IMR-90 (cell line): ENCODE measurements at regions not wholly inside any gene's neighbourhood (a gene's known extent, or its start where the extent isn't known, plus 50 kb on each side); places are given as distances from the start of the nearest gene placed in this dataset.

Experiments used
- ATAC-seq: fragments of 200-7000 bp; cut with Tn5 transposase; 2 replicates; pipeline ENCODE4 v1.9.1; 2020; ENCODE audit warnings: low read depth, mild to moderate bottlenecking, moderate library complexity
- BruUV-seq: library from RNA; stranded (reverse); fragments of 400-500 nt; replicated peaks from 2 replicates; lab custom pipeline; 2021; lab: Mats Ljungman, UMichigan
- CTCF ChIA-PET: fragments of 300-600 bp; formaldehyde crosslinking; extraction: SDS; loops from one replicate; lab custom pipeline; 2021; ENCODE audit warnings: antibody characterized with exemption; lab: Yijun Ruan, JAX
- POLR2A ChIA-PET: fragments of 300-600 bp; sonication (Branson Sonifier 250); formaldehyde crosslinking; loops from one replicate; lab custom pipeline; 2022; ENCODE audit warnings: antibody characterized with exemption; ENCODE audit not compliant: unreplicated experiment; lab: Charles Lee
- DNase-seq: peaks from one replicate; pipeline ENCODE4 v3.0.0; 2013
- H2AFZ ChIP-seq: replicated peaks from 2 replicates; pipeline ENCODE3; 2013; ENCODE audit warnings: low read length, mild to moderate bottlenecking; ENCODE audit not compliant: poor library complexity
- H2AK5ac ChIP-seq: 2 replicates; pipeline ENCODE4 v1.6.1; 2013; ENCODE audit warnings: low read depth, low read length, inconsistent platforms
- H2AK9ac ChIP-seq: replicated peaks from 2 replicates; pipeline ENCODE3; 2013; ENCODE audit warnings: mild to moderate bottlenecking, low read depth, low read length, moderate library complexity; ENCODE audit not compliant: poor library complexity
- H2BK120ac ChIP-seq: 2 replicates; pipeline ENCODE4 v1.6.1; 2013; ENCODE audit warnings: low read depth, low read length, inconsistent platforms
- H2BK15ac ChIP-seq: 3 replicates; pipeline ENCODE4 v1.6.1; 2013; ENCODE audit warnings: low read depth, low read length, inconsistent platforms
- H2BK20ac ChIP-seq: 2 replicates; pipeline ENCODE4 v1.6.1; 2013; ENCODE audit warnings: low read depth, mild to moderate bottlenecking, inconsistent platforms, low read length, moderate library complexity
- H2BK5ac ChIP-seq: 2 replicates; pipeline ENCODE4 v1.6.1; 2013; ENCODE audit warnings: mild to moderate bottlenecking, low read depth, low read length, inconsistent platforms; ENCODE audit not compliant: poor library complexity, severe bottlenecking
- H3K14ac ChIP-seq: replicated peaks from 2 replicates; pipeline ENCODE4 v1.6.1; 2013; ENCODE audit warnings: low read depth, low read length, inconsistent platforms
- H3K18ac ChIP-seq: 2 replicates; pipeline ENCODE4 v1.6.1; 2013; ENCODE audit warnings: low read depth, low read length, control low read depth
- H3K23ac ChIP-seq: 2 replicates; pipeline ENCODE4 v1.6.1; 2013; ENCODE audit warnings: low read depth, low read length, inconsistent platforms
- H3K27ac ChIP-seq: 2 replicates; pipeline ENCODE4 v1.5.1; 2013; ENCODE audit warnings: mild to moderate bottlenecking, control low read depth, low read length; ENCODE audit not compliant: insufficient read depth
- H3K27me3 ChIP-seq: 2 replicates; pipeline ENCODE4 v1.6.1; 2013; ENCODE audit warnings: low read length; ENCODE audit not compliant: control insufficient read depth, insufficient read depth
- H3K36me3 ChIP-seq: 2 replicates; pipeline ENCODE4 v1.6.1; 2013; ENCODE audit warnings: low read length, mixed read lengths; ENCODE audit not compliant: control insufficient read depth, insufficient read depth
- H3K4ac ChIP-seq: 2 replicates; pipeline ENCODE4 v1.6.1; 2013; ENCODE audit warnings: low read depth, low read length, inconsistent platforms
- H3K4me1 ChIP-seq: 2 replicates; pipeline ENCODE4 v1.6.1; 2013; ENCODE audit warnings: low read length, mixed read lengths; ENCODE audit not compliant: control insufficient read depth, insufficient read depth
- H3K4me2 ChIP-seq: 2 replicates; pipeline ENCODE4 v1.6.1; 2013; ENCODE audit warnings: low read depth, mild to moderate bottlenecking, control low read depth, low read length, moderate library complexity
- H3K4me3 ChIP-seq: 2 replicates; pipeline ENCODE4 v1.5.1; 2013; ENCODE audit warnings: low read depth, mild to moderate bottlenecking, control low read depth, low read length, moderate library complexity; ENCODE audit not compliant: insufficient read depth
- H3K56ac ChIP-seq: 2 replicates; pipeline ENCODE4 v1.6.1; 2013; ENCODE audit warnings: low read length, inconsistent platforms; ENCODE audit not compliant: insufficient read depth; ENCODE audit errors: extremely low read depth
- H3K79me1 ChIP-seq, 2 experiments: 2 replicates each; pipeline ENCODE4 v1.6.1; 2013; ENCODE audit warnings: low read length in 2 of 2, inconsistent platforms in 1 of 2, low read depth in 1 of 2
- H3K9ac ChIP-seq: 2 replicates; pipeline ENCODE4 v1.6.1; 2013; ENCODE audit warnings: low read depth, low read length, control low read depth
- H3K9me1 ChIP-seq: 2 replicates; pipeline ENCODE4 v1.6.1; 2013; ENCODE audit warnings: low read length, inconsistent platforms; ENCODE audit not compliant: insufficient read depth
- H3K9me3 ChIP-seq: 2 replicates; pipeline ENCODE4 v1.6.1; 2013; ENCODE audit warnings: low read length; ENCODE audit not compliant: control insufficient read depth, insufficient read depth
- H4K20me1 ChIP-seq: 2 replicates; pipeline ENCODE4 v1.6.1; 2013; ENCODE audit warnings: low read length, inconsistent platforms; ENCODE audit not compliant: insufficient read depth
- H4K5ac ChIP-seq: 2 replicates; pipeline ENCODE4 v1.6.1; 2013; ENCODE audit warnings: mild to moderate bottlenecking, low read depth, low read length, control low read depth
- H4K8ac ChIP-seq, 2 experiments: 2 replicates each; pipeline ENCODE4 v1.6.1; 2013; ENCODE audit warnings: low read depth in 2 of 2, low read length in 2 of 2, control low read depth in 1 of 2, inconsistent platforms in 1 of 2
- H4K91ac ChIP-seq: 2 replicates; pipeline ENCODE4 v1.6.1; 2013; ENCODE audit warnings: low read depth, low read length, inconsistent platforms; ENCODE audit not compliant: insufficient read depth
- BHLHE40 ChIP-seq: fragments of 150-350 bp; IDR thresholded peaks from 2 replicates; pipeline ENCODE4 v1.6.1; 2016; ENCODE audit warnings: mild to moderate bottlenecking, low read depth, low read length
- CEBPB ChIP-seq: IDR thresholded peaks from 2 replicates; pipeline ENCODE4 v1.6.1; 2012; ENCODE audit warnings: low read depth, low read length, improper control_type of control experiment
- CHD1 ChIP-seq: IDR thresholded peaks from 2 replicates; pipeline ENCODE4 v1.6.1; 2012; ENCODE audit warnings: low read depth, low read length, improper control_type of control experiment
- ELK1 ChIP-seq: fragments of 150-350 bp; IDR thresholded peaks from 2 replicates; pipeline ENCODE4 v1.6.1; 2016; ENCODE audit warnings: low read depth, mild to moderate bottlenecking, low read length, moderate library complexity, borderline replicate concordance
- FOS ChIP-seq: fragments of 150-350 bp; IDR thresholded peaks from 2 replicates; pipeline ENCODE4 v1.6.1; 2016; ENCODE audit warnings: low read depth, low read length
- MAFK ChIP-seq: IDR thresholded peaks from 2 replicates; pipeline ENCODE4 v1.6.1; 2012; ENCODE audit warnings: low read depth, low read length, improper control_type of control experiment
- MAZ ChIP-seq: IDR thresholded peaks from 2 replicates; pipeline ENCODE4 v1.6.1; 2012; ENCODE audit warnings: low read depth, mild to moderate bottlenecking, low read length, improper control_type of control experiment, moderate library complexity, borderline replicate concordance
- MXI1 ChIP-seq: IDR thresholded peaks from 2 replicates; pipeline ENCODE4 v1.6.1; 2012; ENCODE audit warnings: low read depth, mild to moderate bottlenecking, low read length, moderate library complexity, borderline replicate concordance
- NFE2L2 ChIP-seq: fragments of 150-350 bp; IDR thresholded peaks from 2 replicates; pipeline ENCODE4 v1.6.1; 2016; ENCODE audit warnings: low read depth, mild to moderate bottlenecking, low read length
- POLR2A ChIP-seq: IDR thresholded peaks from 2 replicates; pipeline ENCODE4 v1.6.1; 2012; ENCODE audit warnings: mild to moderate bottlenecking, low read depth, low read length
- RAD21 ChIP-seq: IDR thresholded peaks from 2 replicates; pipeline ENCODE4 v1.6.1; 2012; ENCODE audit warnings: low read length, improper control_type of control experiment
- RCOR1 ChIP-seq: IDR thresholded peaks from 2 replicates; pipeline ENCODE4 v1.6.1; 2012; ENCODE audit warnings: mild to moderate bottlenecking, low read length, improper control_type of control experiment; ENCODE audit not compliant: insufficient replicate concordance
- RFX5 ChIP-seq: IDR thresholded peaks from 2 replicates; pipeline ENCODE4 v1.8.0; 2012; ENCODE audit warnings: low read depth, mild to moderate bottlenecking, low read length, moderate library complexity
- SMC3 ChIP-seq: fragments of 150-350 bp; IDR thresholded peaks from 2 replicates; pipeline ENCODE4 v1.6.1; 2016; ENCODE audit warnings: low read depth, mild to moderate bottlenecking, antibody characterized with exemption, low read length, moderate library complexity
- WGBS, 2 experiments: methylation state at CpG; one replicate each; pipeline versions ENCODE4 v1.1.5 to v1.1.7; 2013; ENCODE audit warnings: missing lambda C conversion rate in 2 of 2; ENCODE audit not compliant: insufficient read length in 1 of 2; ENCODE audit errors: extremely low coverage in 2 of 2; 5-methylcytosine and 5-hydroxymethylcytosine counted together
- dilution Hi-C: fragments of 300-500 bp; cut with HindIII; formaldehyde crosslinking; loops from one replicate; pipeline ENCODE4 v1.14.3; 2018; ENCODE audit warnings: low sequenced_read_pairs; ENCODE audit not compliant: unreplicated experiment
- in situ Hi-C: fragments of 300-500 bp; cut with MboI; formaldehyde crosslinking; loops from 3 replicates; pipeline ENCODE4 v1.14.3; 2019; ENCODE audit warnings: low sequenced_read_pairs, inconsistent platforms, mixed read lengths
- intact Hi-C: fragments of 100-400 bp; cut with micrococcal nuclease; formaldehyde crosslinking; loops from 2 replicates; pipeline ENCODE4 v1.10.0; 2022
- TF ChIP-seq, protein P1 (sequence below): fragments of 150-350 bp; IDR thresholded peaks from 2 replicates; pipeline ENCODE4 v1.6.1; 2017; ENCODE audit warnings: mild to moderate bottlenecking, antibody characterized with exemption, low read length, low read depth
- TF ChIP-seq, protein P2 (sequence below): conservative IDR thresholded peaks from 2 replicates; pipeline ENCODE4 v1.5.1; 2012; ENCODE audit warnings: mild to moderate bottlenecking, low read depth, low read length, improper control_type of control experiment

DNA sequence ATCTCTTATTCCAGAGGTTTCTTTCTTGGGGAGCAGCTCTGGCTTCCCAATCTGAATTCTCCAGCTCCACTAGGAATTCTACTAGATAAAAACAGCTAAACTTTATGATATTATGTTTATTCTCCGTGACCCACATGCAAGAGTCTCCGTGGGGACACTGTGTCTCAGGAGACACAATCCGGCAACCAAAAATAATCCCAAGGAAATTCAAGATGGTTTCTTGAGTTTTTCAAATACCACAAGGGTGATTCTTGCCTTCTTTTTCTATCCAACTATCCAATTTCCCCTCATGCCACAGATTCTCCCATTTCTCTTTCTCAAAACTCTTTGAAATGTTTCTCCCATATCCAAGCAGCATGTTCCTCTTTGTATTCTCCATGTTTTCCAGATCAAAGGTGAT lies 103.1 kb downstream of the FAS start:
- peaks cover 11% of the 10 kb centered on the region for H3K4me1 ChIP-seq
- no peak overlapping the region for H3K27ac ChIP-seq
- H3K4me3 ChIP-seq: no peak overlapping the region
- peak overlapping the region; percentile 23; the same call in 1 of the 2 replicates for H4K5ac ChIP-seq
- no peak overlapping the region for H2AK9ac ChIP-seq
- no peaks in the 10 kb centered on the region for H3K79me1 ChIP-seq
- no peak overlapping the region for H3K23ac ChIP-seq
- H2BK5ac ChIP-seq: no peak overlapping the region
- no peak for ATAC-seq
- POLR2A ChIA-PET: no interaction called here
- peaks cover 11% of the 10 kb centered on the region for H3K9me1 ChIP-seq
- WGBS, 2 experiments: no CpG with 5 or more reads among the region's 3 CpGs
- in situ Hi-C loops: no loop called here
- H2AFZ ChIP-seq: no peak overlapping the region
- CTCF ChIA-PET: no interaction called here
- H4K20me1 ChIP-seq: no peaks in the 10 kb centered on the region
- H3K9me3 ChIP-seq: no peaks in the 10 kb centered on the region
- no peak overlapping the region for H3K14ac ChIP-seq
- H3K4me2 ChIP-seq: no peak overlapping the region
- H3K36me3 ChIP-seq: no peaks in the 10 kb centered on the region
- no peak for DNase-seq
- no peak overlapping the region for H4K91ac ChIP-seq
- H3K18ac ChIP-seq: peak overlapping the region; percentile 59; the same call in 1 of the 2 replicates
- no peaks in the 10 kb centered on the region for H3K27me3 ChIP-seq
- no peak overlapping the region for H3K9ac ChIP-seq
- BruUV-seq: no TSS peak
- H3K56ac ChIP-seq: no peak overlapping the region
- H2BK20ac ChIP-seq: no peak overlapping the region; the same call in 1 of the 2 replicates
- no peak overlapping the region for H2BK120ac ChIP-seq
- intact Hi-C loops: no loop called here
- TF ChIP-seq POLR2A (no peak), FOS (no peak), ELK1 (no peak), SMC3 (no peak), CEBPB (no peak), MAFK (no peak), RFX5 (no peak), RCOR1 (no peak), CHD1 (no peak), RAD21 (no peak), MXI1 (no peak), BHLHE40 (no peak), NFE2L2 (no peak), MAZ (no peak)
- TF ChIP-seq, protein P1, sequence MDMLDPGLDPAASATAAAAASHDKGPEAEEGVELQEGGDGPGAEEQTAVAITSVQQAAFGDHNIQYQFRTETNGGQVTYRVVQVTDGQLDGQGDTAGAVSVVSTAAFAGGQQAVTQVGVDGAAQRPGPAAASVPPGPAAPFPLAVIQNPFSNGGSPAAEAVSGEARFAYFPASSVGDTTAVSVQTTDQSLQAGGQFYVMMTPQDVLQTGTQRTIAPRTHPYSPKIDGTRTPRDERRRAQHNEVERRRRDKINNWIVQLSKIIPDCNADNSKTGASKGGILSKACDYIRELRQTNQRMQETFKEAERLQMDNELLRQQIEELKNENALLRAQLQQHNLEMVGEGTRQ: no peak
- TF ChIP-seq, protein P2, sequence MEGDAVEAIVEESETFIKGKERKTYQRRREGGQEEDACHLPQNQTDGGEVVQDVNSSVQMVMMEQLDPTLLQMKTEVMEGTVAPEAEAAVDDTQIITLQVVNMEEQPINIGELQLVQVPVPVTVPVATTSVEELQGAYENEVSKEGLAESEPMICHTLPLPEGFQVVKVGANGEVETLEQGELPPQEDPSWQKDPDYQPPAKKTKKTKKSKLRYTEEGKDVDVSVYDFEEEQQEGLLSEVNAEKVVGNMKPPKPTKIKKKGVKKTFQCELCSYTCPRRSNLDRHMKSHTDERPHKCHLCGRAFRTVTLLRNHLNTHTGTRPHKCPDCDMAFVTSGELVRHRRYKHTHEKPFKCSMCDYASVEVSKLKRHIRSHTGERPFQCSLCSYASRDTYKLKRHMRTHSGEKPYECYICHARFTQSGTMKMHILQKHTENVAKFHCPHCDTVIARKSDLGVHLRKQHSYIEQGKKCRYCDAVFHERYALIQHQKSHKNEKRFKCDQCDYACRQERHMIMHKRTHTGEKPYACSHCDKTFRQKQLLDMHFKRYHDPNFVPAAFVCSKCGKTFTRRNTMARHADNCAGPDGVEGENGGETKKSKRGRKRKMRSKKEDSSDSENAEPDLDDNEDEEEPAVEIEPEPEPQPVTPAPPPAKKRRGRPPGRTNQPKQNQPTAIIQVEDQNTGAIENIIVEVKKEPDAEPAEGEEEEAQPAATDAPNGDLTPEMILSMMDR: no peak
- H3K4ac ChIP-seq: no peak overlapping the region
- H4K8ac ChIP-seq: no peak overlapping the region
- H2BK15ac ChIP-seq: no peak overlapping the region
- dilution Hi-C loops: no loop called here
- no peak overlapping the region for H2AK5ac ChIP-seq
